Skin epidermis (tissue), 12 donors: ENCODE measurements at regions not wholly inside any gene's neighbourhood (a gene's known extent, or its start where the extent isn't known, plus 50 kb on each side); places are given as distances from the start of the nearest gene placed in this dataset.
"Not testable (repeated sequence)": the region's sequence is repeated elsewhere in the genome, so short reads cannot be mapped to it uniquely, and the experiment has no call there.

Experiments used
- H3K27ac ChIP-seq, 21 experiments: fragments of 200-600 bp; sonication (generic) in 11 of 21; one replicate each; pipeline ENCODE4 v1.5.0; 2020; ENCODE audit warnings: mild to moderate bottlenecking in 3 of 21, inconsistent platforms in 2 of 21, moderate library complexity in 2 of 21
- H3K4me3 ChIP-seq, 7 experiments: fragments of 200-600 bp; sonication (generic) in 2 of 7; one replicate each; pipeline ENCODE4 v1.5.0; 2020; ENCODE audit warnings: inconsistent platforms in 2 of 7, mild to moderate bottlenecking in 2 of 7, moderate library complexity in 1 of 7

GRCh38 chr10:53255661-53256205 is 483.1 kb upstream of the MBL2 start:
- H3K4me3 ChIP-seq = no peak overlapping the region
- H3K27ac ChIP-seq = no peak overlapping the region

- Histone ChIP-seq H3K27ac (no peak overlapping the region), H3K4me3 (no peak overlapping the region)
Observed at GRCh38 chr10:53253221-53253620, 480.6 kb upstream of the MBL2 start.

- Histone ChIP-seq H3K27ac (no peak overlapping the region), H3K4me3 (no peak overlapping the region)
Observed at GRCh38 chr10:53239873-53240272, 467.3 kb upstream of the MBL2 start.

- Histone ChIP-seq H3K4me3 (no peak overlapping the region), H3K27ac (no peak overlapping the region)
Observed at GRCh38 chr10:53236941-53237340, 464.4 kb upstream of the MBL2 start.

- Histone ChIP-seq H3K4me3 (no peak overlapping the region), H3K27ac (no peak overlapping the region)
Observed at GRCh38 chr10:53233749-53234148, 461.2 kb upstream of the MBL2 start.

- Histone ChIP-seq H3K27ac (no peak overlapping the region), H3K4me3 (no peak overlapping the region)
Observed at GRCh38 chr10:53230651-53231050, 458.1 kb upstream of the MBL2 start.

- Histone ChIP-seq H3K27ac (no peak overlapping the region), H3K4me3 (no peak overlapping the region)
Observed at GRCh38 chr10:53223851-53224250, 451.3 kb upstream of the MBL2 start.

- Histone ChIP-seq H3K4me3 (no peak overlapping the region), H3K27ac (no peak overlapping the region)
Observed at GRCh38 chr10:53222806-53223205, 450.2 kb upstream of the MBL2 start.

- H3K4me3 ChIP-seq = no peak overlapping the region
- H3K27ac ChIP-seq = no peak overlapping the region
Observed at GRCh38 chr10:53209944-53210611, 437.5 kb upstream of the MBL2 start.

- Histone ChIP-seq H3K4me3 (no peak overlapping the region), H3K27ac (no peak overlapping the region)
Observed at GRCh38 chr10:53183733-53184132, 411.1 kb upstream of the MBL2 start.

- H3K27ac ChIP-seq = no peak overlapping the region
- no peak overlapping the region for H3K4me3 ChIP-seq
Observed at GRCh38 chr10:53177468-53177867, 404.9 kb upstream of the MBL2 start.

- no peak overlapping the region for H3K27ac ChIP-seq
- H3K4me3 ChIP-seq = no peak overlapping the region
Observed at GRCh38 chr10:53166325-53166724, 393.7 kb upstream of the MBL2 start.

- Histone ChIP-seq H3K27ac (no peak overlapping the region), H3K4me3 (no peak overlapping the region)
Observed at GRCh38 chr10:53162856-53163255, 390.3 kb upstream of the MBL2 start.

- Histone ChIP-seq H3K27ac (no peak overlapping the region), H3K4me3 (no peak overlapping the region)
Observed at GRCh38 chr10:53161231-53161630, 388.6 kb upstream of the MBL2 start.

- not testable (repeated sequence) for H3K4me3 ChIP-seq, H3K27ac ChIP-seq
Observed at GRCh38 chr10:53155674-53156073, 383.1 kb upstream of the MBL2 start.

GRCh38 chr10:53153831-53154230 is 381.2 kb upstream of the MBL2 start:
- no peak overlapping the region for H3K4me3 ChIP-seq

GRCh38 chr10:53140506-53140905 is 367.9 kb upstream of the MBL2 start:
- Histone ChIP-seq H3K27ac (no peak overlapping the region), H3K4me3 (no peak overlapping the region)

More at GRCh38 chr10:53153831-53154230, 381.2 kb upstream of the MBL2 start:
- no peak overlapping the region for H3K27ac ChIP-seq

GRCh38 chr10:53135897-53136253 is 363.3 kb upstream of the MBL2 start:
- no peak overlapping the region for H3K4me3 ChIP-seq
- no peak overlapping the region for H3K27ac ChIP-seq

GRCh38 chr10:53135213-53135896 is 362.8 kb upstream of the MBL2 start:
- Histone ChIP-seq H3K4me3 (no peak overlapping the region), H3K27ac (no peak overlapping the region)

- Histone ChIP-seq H3K4me3 (no peak overlapping the region), H3K27ac (no peak overlapping the region)
Observed at GRCh38 chr10:53134050-53134449, 361.5 kb upstream of the MBL2 start.

- Histone ChIP-seq H3K4me3 (no peak overlapping the region), H3K27ac (no peak overlapping the region)
Observed at GRCh38 chr10:53130337-53130736, 357.8 kb upstream of the MBL2 start.

- H3K27ac ChIP-seq = no peak overlapping the region
- no peak overlapping the region for H3K4me3 ChIP-seq
Observed at GRCh38 chr10:53127686-53128085, 355.1 kb upstream of the MBL2 start.
